ENCODE measurements at regions not wholly inside any gene's neighbourhood (a gene's known extent, or its start where the extent isn't known, plus 50 kb on each side); places are given as distances from the start of the nearest gene placed in this dataset.

GRCh38 chr16:73157861-73158260, 109.9 kb upstream of the ZFHX3 start:
- no peak for TF ChIP-seq CTCF (optimal IDR thresholded peaks at IDR 0.05 in 1 of 3, IDR thresholded peaks at IDR 0.05 in 1 of 3, conservative IDR thresholded peaks at IDR 0.05 in 1 of 3; ENCODE audit: extremely low read depth in 1 of 3, insufficient read depth in 2 of 3, low read length in 3 of 3)
- TF ChIP-seq EZH2 (IDR thresholded peaks at IDR 0.05; ENCODE audit: low read length): no peak

All from keratinocyte (primary cell).